PC-9 (cell line): ENCODE measurements at regions not wholly inside any gene's neighbourhood (a gene's known extent, or its start where the extent isn't known, plus 50 kb on each side); places are given as distances from the start of the nearest gene placed in this dataset.

Source experiments
- BruUV-seq: library from RNA; stranded (reverse); fragments of 400-500 nt; replicated peaks from 2 replicates; lab custom pipeline; 2021; lab: Mats Ljungman, UMichigan
- CTCF ChIA-PET: fragments of 300-600 bp; sonication (Branson Sonifier 250); formaldehyde crosslinking; loops from one replicate; lab custom pipeline; 2022; ENCODE audit warnings: antibody characterized with exemption; lab: Charles Lee
- POLR2A ChIA-PET: fragments of 300-600 bp; sonication (Branson Sonifier 250); formaldehyde crosslinking; loops from one replicate; lab custom pipeline; 2022; ENCODE audit warnings: antibody characterized with exemption; ENCODE audit not compliant: unreplicated experiment; lab: Charles Lee
- DNase-seq, 2 experiments: peaks; one replicate each; pipeline versions ENCODE4 v3.0.0 to v3.0.0-alpha.2; 2015 to 2022; ENCODE audit warnings: mixed read lengths in 1 of 2
- H2AFZ ChIP-seq: fragments of 200-600 bp; sonication (generic); 2 replicates; pipeline ENCODE4 v1.8.1; 2017; ENCODE audit warnings: antibody characterized with exemption
- H3F3A ChIP-seq: fragments of 200-600 bp; sonication (generic); 2 replicates; pipeline ENCODE4 v1.8.1; 2017; ENCODE audit warnings: antibody characterized with exemption, mild to moderate bottlenecking, low read depth; ENCODE audit not compliant: insufficient read depth
- H3K27ac ChIP-seq: fragments of 200-600 bp; sonication (generic); 2 replicates; pipeline ENCODE4 v1.6.1; 2016; ENCODE audit warnings: mixed run types
- H3K27me3 ChIP-seq: fragments of 200-600 bp; sonication (generic); 2 replicates; pipeline ENCODE4 v1.6.1; 2016; ENCODE audit warnings: low read depth, mixed run types; ENCODE audit not compliant: insufficient read depth
- H3K36me3 ChIP-seq: fragments of 200-600 bp; sonication (generic); 2 replicates; pipeline ENCODE4 v1.6.1; 2016; ENCODE audit warnings: low read depth, mixed run types
- H3K4me1 ChIP-seq: fragments of 200-600 bp; sonication (generic); replicated peaks from 2 replicates; pipeline ENCODE4 v1.6.1; 2016; ENCODE audit warnings: mixed run types; ENCODE audit not compliant: insufficient read depth
- H3K4me2 ChIP-seq: fragments of 200-600 bp; sonication (generic); 2 replicates; pipeline ENCODE4 v1.6.1; 2017; ENCODE audit warnings: mixed run types
- H3K4me3 ChIP-seq: fragments of 200-600 bp; sonication (generic); 2 replicates; pipeline ENCODE4 v1.6.1; 2016; ENCODE audit warnings: mixed run types
- H3K79me2 ChIP-seq: fragments of 200-600 bp; sonication (generic); 2 replicates; pipeline ENCODE4 v1.6.1; 2017; ENCODE audit warnings: low read depth, mixed run types
- H3K9me2 ChIP-seq: fragments of 200-600 bp; sonication (generic); 2 replicates; pipeline ENCODE4 v1.8.1; 2017; ENCODE audit warnings: mild to moderate bottlenecking; ENCODE audit not compliant: insufficient read depth
- H3K9me3 ChIP-seq: fragments of 200-600 bp; sonication (generic); 2 replicates; pipeline ENCODE4 v1.8.1; 2016; ENCODE audit warnings: low read depth; ENCODE audit not compliant: insufficient read depth
- H4K20me1 ChIP-seq: fragments of 200-600 bp; sonication (generic); 2 replicates; pipeline ENCODE4 v1.8.1; 2017; ENCODE audit not compliant: insufficient read depth
- EZH2 ChIP-seq: fragments of 200-600 bp; sonication (generic); IDR thresholded peaks from 2 replicates; pipeline ENCODE4 v1.8.0; 2017; ENCODE audit warnings: antibody characterized with exemption, low read depth
- intact Hi-C: fragments of 100-400 bp; cut with micrococcal nuclease; formaldehyde crosslinking; loops from one replicate; pipeline ENCODE4 v1.10.0; 2022; ENCODE audit not compliant: unreplicated experiment
- TF ChIP-seq, protein P1 (sequence below): fragments of 200-600 bp; sonication (generic); conservative IDR thresholded peaks from 2 replicates; pipeline ENCODE4 v1.6.1; 2017; ENCODE audit warnings: mixed run types, antibody characterized with exemption, mild to moderate bottlenecking, moderate library complexity

DNA sequence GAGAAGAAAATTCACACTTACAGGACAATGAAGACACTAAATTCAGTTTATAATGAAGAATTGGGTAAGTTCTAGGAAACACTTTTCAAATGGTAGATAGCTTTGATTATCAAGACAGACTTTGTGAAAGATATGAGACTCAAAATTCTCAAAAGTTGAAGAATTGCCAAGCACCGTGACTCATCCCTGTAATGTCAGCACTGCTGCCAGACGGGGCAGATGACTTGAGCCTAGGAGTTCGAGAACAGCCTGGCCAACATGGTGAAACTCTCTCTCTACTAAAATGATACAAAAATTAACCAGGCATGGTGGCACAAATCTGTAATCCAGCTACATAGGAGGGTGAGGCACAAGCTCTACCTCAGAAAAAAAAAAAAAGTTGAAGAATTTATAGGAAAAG, 1820.1 kb upstream of the LRRTM1 start:
- Histone ChIP-seq H3K9me3 (no peaks in the 10 kb centered on the region), H3K36me3 (no peaks in the 10 kb centered on the region), H3K27me3 (no peaks in the 10 kb centered on the region), H3K9me2 (no peaks in the 10 kb centered on the region), H3K4me3 (no peak overlapping the region), H3F3A (no peaks in the 10 kb centered on the region), H3K4me1 (no peaks in the 10 kb centered on the region), H3K79me2 (no peaks in the 10 kb centered on the region), H3K4me2 (no peak overlapping the region), H2AFZ (no peak overlapping the region), H3K27ac (no peak overlapping the region), H4K20me1 (no peaks in the 10 kb centered on the region)
- BruUV-seq, result no TSS peak
- ChIA-PET POLR2A (no interaction called here), CTCF (no interaction called here)
- intact Hi-C loops, result no loop called here
- TF ChIP-seq EZH2, result no peak
- TF ChIP-seq, protein P1, sequence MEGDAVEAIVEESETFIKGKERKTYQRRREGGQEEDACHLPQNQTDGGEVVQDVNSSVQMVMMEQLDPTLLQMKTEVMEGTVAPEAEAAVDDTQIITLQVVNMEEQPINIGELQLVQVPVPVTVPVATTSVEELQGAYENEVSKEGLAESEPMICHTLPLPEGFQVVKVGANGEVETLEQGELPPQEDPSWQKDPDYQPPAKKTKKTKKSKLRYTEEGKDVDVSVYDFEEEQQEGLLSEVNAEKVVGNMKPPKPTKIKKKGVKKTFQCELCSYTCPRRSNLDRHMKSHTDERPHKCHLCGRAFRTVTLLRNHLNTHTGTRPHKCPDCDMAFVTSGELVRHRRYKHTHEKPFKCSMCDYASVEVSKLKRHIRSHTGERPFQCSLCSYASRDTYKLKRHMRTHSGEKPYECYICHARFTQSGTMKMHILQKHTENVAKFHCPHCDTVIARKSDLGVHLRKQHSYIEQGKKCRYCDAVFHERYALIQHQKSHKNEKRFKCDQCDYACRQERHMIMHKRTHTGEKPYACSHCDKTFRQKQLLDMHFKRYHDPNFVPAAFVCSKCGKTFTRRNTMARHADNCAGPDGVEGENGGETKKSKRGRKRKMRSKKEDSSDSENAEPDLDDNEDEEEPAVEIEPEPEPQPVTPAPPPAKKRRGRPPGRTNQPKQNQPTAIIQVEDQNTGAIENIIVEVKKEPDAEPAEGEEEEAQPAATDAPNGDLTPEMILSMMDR, result no peak
- no peak for DNase-seq

DNA sequence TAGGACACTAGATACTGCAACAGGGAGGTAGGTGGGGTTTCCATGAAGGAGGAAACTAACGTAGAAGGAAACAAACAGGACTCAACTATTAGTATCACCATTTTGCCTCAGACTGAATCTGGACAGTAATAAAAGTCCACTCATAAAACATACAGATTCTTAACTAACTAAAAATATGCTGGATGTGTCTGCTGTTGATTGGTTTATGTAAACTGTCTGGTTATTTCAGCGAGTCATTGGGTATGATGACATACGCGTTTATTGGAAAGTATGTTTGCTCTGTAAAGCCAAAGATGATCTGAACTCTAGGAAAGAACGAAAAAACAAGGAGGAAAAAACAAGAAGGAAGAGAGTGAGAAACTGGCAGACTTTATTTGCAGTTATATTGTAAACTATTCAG, 1816.1 kb upstream of the LRRTM1 start:
- Histone ChIP-seq H3K9me2 (no peaks in the 10 kb centered on the region), H4K20me1 (no peaks in the 10 kb centered on the region), H3K36me3 (no peaks in the 10 kb centered on the region), H3F3A (no peaks in the 10 kb centered on the region), H3K4me3 (no peak overlapping the region), H3K27ac (no peak overlapping the region), H3K79me2 (no peaks in the 10 kb centered on the region), H2AFZ (no peak overlapping the region), H3K4me2 (no peak overlapping the region), H3K4me1 (no peaks in the 10 kb centered on the region), H3K9me3 (no peaks in the 10 kb centered on the region), H3K27me3 (no peaks in the 10 kb centered on the region)
- intact Hi-C loops, result no loop called here
- POLR2A ChIA-PET, result no interaction called here
- TF ChIP-seq, protein P1, result no peak
- TF ChIP-seq EZH2, result no peak
- BruUV-seq, result no TSS peak
- peak in 1 of 2 experiments; percentile 42 for DNase-seq
- CTCF ChIA-PET, result no interaction called here

DNA sequence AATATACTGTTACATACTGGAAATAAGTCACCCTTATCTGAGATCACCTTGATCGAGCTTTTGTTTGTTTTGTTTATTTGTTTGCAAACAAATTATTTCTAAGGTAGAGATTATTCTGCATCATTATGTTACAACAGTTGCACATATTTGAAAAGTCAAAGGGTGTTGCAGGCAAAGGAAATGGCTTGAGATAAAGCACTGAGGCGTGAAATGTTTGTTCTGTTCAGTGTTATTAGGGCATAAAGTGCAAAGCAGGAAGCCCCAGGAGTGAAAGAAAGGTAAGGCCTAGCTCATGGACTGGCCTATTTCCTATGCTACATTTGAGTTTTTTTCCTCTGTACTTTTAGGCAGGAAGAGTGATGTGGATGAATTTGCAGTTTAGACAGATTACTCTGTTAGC, 1815.6 kb upstream of the LRRTM1 start:
- Histone ChIP-seq H2AFZ (no peak overlapping the region), H3K4me2 (no peak overlapping the region), H3K27ac (no peak overlapping the region), H4K20me1 (no peaks in the 10 kb centered on the region), H3K4me1 (no peaks in the 10 kb centered on the region), H3K4me3 (no peak overlapping the region), H3K27me3 (no peaks in the 10 kb centered on the region), H3K9me3 (no peaks in the 10 kb centered on the region), H3K36me3 (no peaks in the 10 kb centered on the region), H3F3A (no peaks in the 10 kb centered on the region), H3K9me2 (no peaks in the 10 kb centered on the region), H3K79me2 (no peaks in the 10 kb centered on the region)
- BruUV-seq, result no TSS peak
- DNase-seq, result peak in 1 of 2 experiments; percentile 54
- POLR2A ChIA-PET, result no interaction called here
- CTCF ChIA-PET, result no interaction called here
- intact Hi-C loops, result no loop called here
- TF ChIP-seq, protein P1, result no peak
- no peak for TF ChIP-seq EZH2
